PC-3 (cell line): ENCODE measurements at regions not wholly inside any gene's neighbourhood (a gene's known extent, or its start where the extent isn't known, plus 50 kb on each side); places are given as distances from the start of the nearest gene placed in this dataset.

ENCODE experiments used
- EZH2 ChIP-seq: fragments of 300-600 bp; sonication (generic); IDR thresholded peaks from one replicate; pipeline ENCODE4 v1.6.1; 2017; ENCODE audit warnings: antibody characterized with exemption, mild to moderate bottlenecking, low read length; ENCODE audit not compliant: unreplicated experiment
- TF ChIP-seq, protein P1 (sequence below): fragments of 300-600 bp; sonication (generic); conservative IDR thresholded peaks from 2 replicates; pipeline ENCODE4 v1.5.1; 2017; ENCODE audit warnings: antibody characterized with exemption, low read depth, mild to moderate bottlenecking, low read length

DNA sequence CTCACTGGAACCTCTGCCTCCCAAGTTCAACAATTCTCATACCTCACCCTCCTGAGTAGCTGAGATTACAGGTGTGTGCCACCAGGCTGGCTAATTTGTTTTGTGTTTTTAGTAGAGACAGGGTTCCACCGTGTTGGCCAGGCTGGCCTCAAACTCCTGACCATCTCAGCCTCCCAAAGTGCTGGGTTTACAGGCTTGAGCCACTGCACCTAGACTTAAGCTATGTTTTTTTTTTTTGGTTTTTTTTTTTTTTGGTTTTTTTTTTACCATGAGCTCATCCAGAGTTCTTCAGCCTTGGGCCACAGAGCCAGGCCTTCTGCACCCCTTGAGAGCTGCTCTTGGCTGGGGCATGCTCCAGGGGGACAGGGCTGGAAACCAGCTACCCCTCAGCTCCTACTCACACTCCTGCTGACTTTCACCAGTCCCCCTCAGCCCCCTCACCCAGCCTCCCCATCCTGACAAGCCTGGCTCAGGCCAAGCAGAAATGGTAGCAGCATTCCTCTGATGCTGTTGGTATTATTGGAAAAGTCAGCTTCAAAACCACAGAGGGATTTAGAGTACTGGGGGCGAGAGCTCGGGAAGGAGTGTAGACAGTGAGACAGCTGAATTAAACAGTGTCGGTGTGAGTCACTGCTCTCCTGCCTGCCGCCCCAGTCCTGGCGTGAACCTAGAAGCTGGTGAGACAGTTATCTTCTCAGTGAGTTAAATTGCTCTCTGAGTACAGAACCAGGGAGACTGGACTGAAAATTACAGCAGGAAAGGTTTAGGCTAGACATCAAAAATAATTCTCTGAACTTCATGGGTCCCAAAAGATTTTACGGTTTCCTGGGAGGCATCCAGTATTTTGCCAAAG lies 63.7 kb downstream of the NAV1 start:
- TF ChIP-seq, protein P1, sequence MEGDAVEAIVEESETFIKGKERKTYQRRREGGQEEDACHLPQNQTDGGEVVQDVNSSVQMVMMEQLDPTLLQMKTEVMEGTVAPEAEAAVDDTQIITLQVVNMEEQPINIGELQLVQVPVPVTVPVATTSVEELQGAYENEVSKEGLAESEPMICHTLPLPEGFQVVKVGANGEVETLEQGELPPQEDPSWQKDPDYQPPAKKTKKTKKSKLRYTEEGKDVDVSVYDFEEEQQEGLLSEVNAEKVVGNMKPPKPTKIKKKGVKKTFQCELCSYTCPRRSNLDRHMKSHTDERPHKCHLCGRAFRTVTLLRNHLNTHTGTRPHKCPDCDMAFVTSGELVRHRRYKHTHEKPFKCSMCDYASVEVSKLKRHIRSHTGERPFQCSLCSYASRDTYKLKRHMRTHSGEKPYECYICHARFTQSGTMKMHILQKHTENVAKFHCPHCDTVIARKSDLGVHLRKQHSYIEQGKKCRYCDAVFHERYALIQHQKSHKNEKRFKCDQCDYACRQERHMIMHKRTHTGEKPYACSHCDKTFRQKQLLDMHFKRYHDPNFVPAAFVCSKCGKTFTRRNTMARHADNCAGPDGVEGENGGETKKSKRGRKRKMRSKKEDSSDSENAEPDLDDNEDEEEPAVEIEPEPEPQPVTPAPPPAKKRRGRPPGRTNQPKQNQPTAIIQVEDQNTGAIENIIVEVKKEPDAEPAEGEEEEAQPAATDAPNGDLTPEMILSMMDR = no peak
- TF ChIP-seq EZH2 = no peak
